Neutrophil (primary cell): ENCODE measurements at regions not wholly inside any gene's neighbourhood (a gene's known extent, or its start where the extent isn't known, plus 50 kb on each side); places are given as distances from the start of the nearest gene placed in this dataset.

Experiments
- H3K27ac ChIP-seq: fragments of 200-600 bp; sonication (generic); 2 replicates; pipeline ENCODE4 v1.5.1; 2016; ENCODE audit warnings: mild to moderate bottlenecking, moderate library complexity
- H3K27me3 ChIP-seq: fragments of 200-600 bp; sonication (generic); 2 replicates; pipeline ENCODE4 v1.6.0; 2016; ENCODE audit warnings: mild to moderate bottlenecking
- H3K36me3 ChIP-seq: fragments of 200-600 bp; sonication (generic); 2 replicates; pipeline ENCODE4 v1.5.1; 2017
- H3K4me1 ChIP-seq, 2 experiments: fragments of 200-600 bp in 1 of 2; sonication (generic) in 1 of 2; 1 replicate in 1 of 2; 2 replicates in 1 of 2; pipeline versions ENCODE4 v1.5.1 to v1.6.1; 2013 to 2016; ENCODE audit warnings: low read depth in 1 of 2, low read length in 1 of 2, mild to moderate bottlenecking in 1 of 2, moderate library complexity in 1 of 2; ENCODE audit not compliant: control insufficient read depth in 1 of 2, insufficient read depth in 1 of 2
- H3K4me3 ChIP-seq, 2 experiments: fragments of 200-600 bp in 1 of 2; sonication (generic) in 1 of 2; 1 replicate in 1 of 2; 2 replicates in 1 of 2; pipeline ENCODE4 v1.5.1; 2013 to 2016; ENCODE audit warnings: low read depth in 1 of 2, low read length in 1 of 2, mild to moderate bottlenecking in 1 of 2, moderate library complexity in 1 of 2
- H3K9me3 ChIP-seq: fragments of 200-600 bp; sonication (generic); 2 replicates; pipeline ENCODE4 v1.5.1; 2016
- CTCF ChIP-seq: fragments of 200-600 bp; sonication (generic); IDR thresholded peaks from 2 replicates; pipeline ENCODE4 v1.5.1; 2016; ENCODE audit warnings: antibody characterized with exemption

DNA sequence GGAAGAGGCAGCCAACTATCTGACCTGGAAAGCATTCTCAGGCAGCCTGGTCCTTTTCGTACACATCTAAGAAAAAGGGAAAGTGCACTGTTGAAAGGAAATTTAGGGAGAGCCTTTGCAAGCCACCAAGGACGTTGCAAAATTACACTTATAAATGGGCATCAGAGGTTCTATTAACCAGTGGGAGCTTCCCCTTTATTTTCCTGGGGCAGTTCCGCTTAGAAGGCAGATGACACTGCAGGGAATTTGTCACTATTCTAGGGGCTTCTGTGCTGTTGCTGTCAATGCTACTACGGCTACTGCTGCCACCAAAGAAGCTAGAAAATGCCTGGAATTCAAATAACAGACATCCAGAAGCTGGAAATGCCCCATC lies 79.6 kb upstream of the AUTS2 start:
- Histone ChIP-seq H3K4me3 (no peak overlapping the region), H3K27ac (no peak overlapping the region), H3K9me3 (no peaks in the 10 kb centered on the region), H3K36me3 (no peaks in the 10 kb centered on the region), H3K27me3 (no peaks in the 10 kb centered on the region), H3K4me1 (no peaks in the 10 kb centered on the region)
- TF ChIP-seq CTCF, result no peak

DNA sequence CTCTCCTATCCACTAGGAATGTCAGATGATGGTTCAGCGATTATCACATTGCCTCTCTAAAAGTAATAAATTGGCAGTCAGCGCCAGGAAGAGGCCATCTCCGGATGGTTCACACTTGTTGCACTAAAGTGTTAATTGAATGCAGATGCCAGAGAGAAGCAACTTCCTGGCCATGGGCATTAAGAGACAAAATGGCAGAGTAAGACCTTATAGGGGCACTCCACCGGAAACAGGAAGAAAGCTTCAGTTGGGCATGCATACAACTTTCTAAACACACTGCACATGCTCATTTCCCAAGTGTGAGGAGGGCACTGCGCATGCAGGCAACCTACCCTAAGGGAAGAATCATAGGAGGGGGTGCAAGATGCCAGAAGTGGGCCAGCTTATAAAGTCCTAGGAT lies 71.7 kb upstream of the AUTS2 start:
- no peaks in the 10 kb centered on the region for H3K36me3 ChIP-seq
- no peak overlapping the region for H3K27ac ChIP-seq
- H3K9me3 ChIP-seq, result no peaks in the 10 kb centered on the region
- no peaks in the 10 kb centered on the region for H3K4me1 ChIP-seq
- TF ChIP-seq CTCF, result no peak
- H3K4me3 ChIP-seq, result no peak overlapping the region
- no peaks in the 10 kb centered on the region for H3K27me3 ChIP-seq

DNA sequence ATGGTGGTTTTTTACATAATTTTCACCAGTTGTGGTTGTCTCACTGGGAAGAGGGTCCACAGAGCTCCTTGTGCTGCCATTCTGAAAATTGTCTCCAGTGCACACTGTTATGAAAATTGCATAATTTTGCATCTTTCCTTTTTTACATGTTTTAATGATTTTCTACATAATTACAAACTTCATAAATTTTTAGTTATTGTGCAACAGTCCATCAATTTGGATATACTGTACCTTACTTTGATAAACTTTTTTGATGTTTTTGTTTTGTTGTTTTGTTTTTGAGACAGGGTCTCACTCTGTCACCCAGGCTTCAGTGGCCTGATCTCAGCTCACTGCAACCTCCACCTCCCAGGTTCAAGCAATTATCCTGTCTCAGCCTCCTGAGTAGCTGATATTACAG lies 70.6 kb upstream of the AUTS2 start:
- no peak for TF ChIP-seq CTCF
- Histone ChIP-seq H3K4me3 (no peak overlapping the region), H3K4me1 (no peaks in the 10 kb centered on the region), H3K27ac (no peak overlapping the region), H3K36me3 (no peaks in the 10 kb centered on the region), H3K9me3 (no peaks in the 10 kb centered on the region), H3K27me3 (no peaks in the 10 kb centered on the region)

DNA sequence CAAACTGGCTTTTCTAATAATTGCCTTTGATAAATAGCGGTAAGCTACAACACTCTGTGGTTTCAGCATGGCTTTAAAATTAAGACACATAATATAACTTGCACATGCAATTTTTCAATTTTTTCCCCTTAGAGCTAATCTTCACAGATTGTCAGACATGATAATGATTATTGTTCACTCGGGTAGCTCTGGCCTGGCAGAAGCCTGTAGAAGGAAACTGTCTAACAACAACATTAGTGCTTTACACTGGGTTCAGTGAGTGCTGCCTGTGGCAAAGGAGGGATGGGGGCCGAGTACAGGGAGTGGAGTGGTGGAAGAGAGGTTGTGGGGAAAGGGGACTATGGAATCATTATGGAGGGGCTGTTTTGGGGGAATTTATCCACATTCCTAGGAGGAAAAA lies 67.2 kb upstream of the AUTS2 start:
- Histone ChIP-seq H3K9me3 (no peaks in the 10 kb centered on the region), H3K4me1 (no peaks in the 10 kb centered on the region), H3K27ac (no peak overlapping the region), H3K4me3 (no peak overlapping the region), H3K27me3 (no peaks in the 10 kb centered on the region), H3K36me3 (no peaks in the 10 kb centered on the region)
- no peak for TF ChIP-seq CTCF

GRCh38 chr7:69534461-69535041 lies 63.7 kb upstream of the AUTS2 start:
- no peaks in the 10 kb centered on the region for H3K9me3 ChIP-seq
- H3K4me1 ChIP-seq, result no peaks in the 10 kb centered on the region
- no peaks in the 10 kb centered on the region for H3K36me3 ChIP-seq
- H3K4me3 ChIP-seq, result no peak overlapping the region
- H3K27me3 ChIP-seq, result no peaks in the 10 kb centered on the region
- no peak overlapping the region for H3K27ac ChIP-seq
- no peak for TF ChIP-seq CTCF

GRCh38 chr7:69537691-69538090 lies 60.6 kb upstream of the AUTS2 start:
- H3K9me3 ChIP-seq, result no peaks in the 10 kb centered on the region
- no peaks in the 10 kb centered on the region for H3K27me3 ChIP-seq
- H3K4me3 ChIP-seq, result no peak overlapping the region
- no peaks in the 10 kb centered on the region for H3K4me1 ChIP-seq
- TF ChIP-seq CTCF, result no peak
- H3K36me3 ChIP-seq, result no peaks in the 10 kb centered on the region
- H3K27ac ChIP-seq, result no peak overlapping the region
